Stimulated activated naive CD8-positive, alpha-beta T cell treated with anti-CD3 and anti-CD28 coated beads, Interleukin-15, amount 100 ng/mL, for 72 hours (primary cell): ENCODE measurements at regions not wholly inside any gene's neighbourhood (a gene's known extent, or its start where the extent isn't known, plus 50 kb on each side); places are given as distances from the start of the nearest gene placed in this dataset.
A peak's percentile ranks its signal among the peaks of the same experiment; 100 is the strongest.

Source experiments
- ATAC-seq: fragments of 150-1000 bp; cut with Tn5 transposase; 2 replicates; pipeline ENCODE4 v1.10.0; 2021; ENCODE audit warnings: mild to moderate bottlenecking, moderate library complexity
- DNase-seq, 2 donors: peaks; one replicate each; pipeline ENCODE4 v3.0.0; 2021 to 2022
- H3K27ac Mint-ChIP-seq, 2 donors: one replicate each; pipeline ENCODE4 v1.8.0; 2022; ENCODE audit warnings: mild to moderate bottlenecking in 2 of 2, mixed read lengths in 2 of 2, moderate library complexity in 2 of 2
- H3K27me3 Mint-ChIP-seq: one replicate; pipeline ENCODE4 v1.8.0; 2022; ENCODE audit warnings: mixed read lengths
- H3K4me1 Mint-ChIP-seq: one replicate; pipeline ENCODE4 v1.8.0; 2022; ENCODE audit warnings: mild to moderate bottlenecking, mixed read lengths
- H3K4me3 Mint-ChIP-seq, 2 donors: one replicate each; pipeline ENCODE4 v1.8.0; 2022; ENCODE audit warnings: mild to moderate bottlenecking in 2 of 2, mixed read lengths in 2 of 2, moderate library complexity in 1 of 2
- H3K9me3 Mint-ChIP-seq, 2 donors: one replicate each; pipeline ENCODE4 v1.8.0; 2022; ENCODE audit warnings: mixed read lengths in 2 of 2

DNA sequence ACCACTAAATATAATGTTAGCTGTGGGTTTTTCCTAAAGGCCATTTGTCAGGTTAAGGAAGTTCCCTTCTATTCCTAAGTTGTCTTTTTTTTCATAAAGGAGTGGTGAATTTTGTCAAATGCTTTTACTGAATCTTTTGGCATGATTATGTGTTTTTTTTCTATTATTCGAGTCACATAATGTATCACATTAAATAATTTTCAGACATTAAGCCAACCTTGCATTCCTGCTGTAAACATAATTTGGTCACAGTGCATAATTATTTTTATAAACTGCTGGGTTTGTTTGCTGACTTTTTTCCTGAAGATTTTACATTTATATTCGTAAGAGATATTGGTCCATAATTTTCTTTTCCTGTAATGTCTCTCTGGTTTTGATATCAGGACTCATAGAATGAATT is 101.8 kb upstream of the SPRED1 start:
- no peak for ATAC-seq
- H3K27ac Mint-ChIP-seq = no peak overlapping the region
- peaks cover 14 to 15% of the 10 kb centered on the region in 2 donors for H3K9me3 Mint-ChIP-seq
- DNase-seq = no peak
- no peaks in the 10 kb centered on the region for H3K4me1 Mint-ChIP-seq
- no peaks in the 10 kb centered on the region for H3K27me3 Mint-ChIP-seq
- H3K4me3 Mint-ChIP-seq = no peak overlapping the region

DNA sequence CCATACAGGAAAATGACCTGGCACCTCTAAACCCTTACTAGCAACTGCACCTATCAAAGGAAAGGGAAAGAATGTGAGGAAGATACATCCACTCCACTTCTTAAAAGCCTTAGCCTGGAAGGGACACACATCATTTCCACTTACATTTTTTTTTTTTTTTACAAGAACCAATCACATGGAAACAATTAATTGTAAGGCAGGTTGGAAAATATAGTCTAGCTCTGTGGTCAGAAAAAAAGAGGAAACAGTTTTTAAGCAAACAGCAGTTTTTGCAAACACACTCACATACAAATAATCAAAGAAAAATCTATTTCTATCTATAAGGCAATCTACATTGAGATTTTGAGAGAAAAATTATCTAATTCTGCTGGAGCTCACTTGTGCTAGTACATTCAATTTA is 98.9 kb upstream of the SPRED1 start:
- Mint-ChIP-seq H3K4me3 (no peak overlapping the region), H3K27me3 (no peaks in the 10 kb centered on the region), H3K9me3 (peaks cover 15 to 20% of the 10 kb centered on the region in 2 donors), H3K4me1 (no peaks in the 10 kb centered on the region), H3K27ac (no peak overlapping the region)
- ATAC-seq = no peak
- no peak for DNase-seq

DNA sequence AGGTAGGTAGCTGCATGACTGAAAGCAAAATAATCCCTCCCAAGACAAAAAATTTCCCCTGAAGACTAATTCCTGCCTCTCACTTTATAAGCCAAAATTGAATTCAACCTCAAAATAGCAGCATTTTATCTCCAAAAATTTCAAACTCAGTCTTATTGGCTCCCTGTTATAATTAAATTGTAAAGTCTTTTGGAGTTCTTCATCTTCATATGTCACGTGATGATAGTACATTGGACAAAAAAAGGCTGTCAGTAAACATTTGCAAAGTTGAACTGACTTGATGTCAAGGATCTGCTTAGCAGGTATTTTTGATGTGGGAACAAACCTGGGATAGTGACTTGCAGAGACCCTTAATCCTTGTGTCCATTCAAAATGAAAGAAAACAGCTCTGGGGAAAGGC is 98.4 kb upstream of the SPRED1 start:
- no peak overlapping the region for H3K27ac Mint-ChIP-seq
- H3K4me3 Mint-ChIP-seq = no peak overlapping the region
- DNase-seq = no peak
- no peak for ATAC-seq
- H3K4me1 Mint-ChIP-seq = no peaks in the 10 kb centered on the region
- peaks cover 15 to 20% of the 10 kb centered on the region in 2 donors for H3K9me3 Mint-ChIP-seq
- H3K27me3 Mint-ChIP-seq = no peaks in the 10 kb centered on the region

DNA sequence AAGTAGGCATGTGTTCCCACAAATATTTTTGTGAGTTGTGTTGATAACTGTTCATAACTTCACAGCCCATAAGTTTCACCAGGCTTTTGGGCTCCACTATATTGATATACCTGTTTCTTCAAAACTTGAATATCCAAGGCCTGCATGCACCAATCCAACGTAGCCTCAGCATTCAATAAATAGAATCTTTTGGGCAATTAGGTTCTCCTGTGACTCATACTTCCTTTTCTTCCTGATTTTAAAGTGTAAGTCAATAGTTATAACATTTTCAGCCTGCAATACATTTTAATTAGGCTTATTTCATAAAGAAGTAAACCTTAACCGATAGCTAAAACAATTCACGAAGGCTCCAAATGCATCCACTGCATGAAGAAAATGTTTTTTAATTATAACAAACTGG is 97.8 kb upstream of the SPRED1 start:
- DNase-seq (no peak), ATAC-seq (no peak)
- Mint-ChIP-seq H3K9me3 (peaks cover 10 to 16% of the 10 kb centered on the region in 2 donors), H3K4me3 (no peak overlapping the region), H3K4me1 (no peaks in the 10 kb centered on the region), H3K27ac (no peak overlapping the region), H3K27me3 (no peaks in the 10 kb centered on the region)

DNA sequence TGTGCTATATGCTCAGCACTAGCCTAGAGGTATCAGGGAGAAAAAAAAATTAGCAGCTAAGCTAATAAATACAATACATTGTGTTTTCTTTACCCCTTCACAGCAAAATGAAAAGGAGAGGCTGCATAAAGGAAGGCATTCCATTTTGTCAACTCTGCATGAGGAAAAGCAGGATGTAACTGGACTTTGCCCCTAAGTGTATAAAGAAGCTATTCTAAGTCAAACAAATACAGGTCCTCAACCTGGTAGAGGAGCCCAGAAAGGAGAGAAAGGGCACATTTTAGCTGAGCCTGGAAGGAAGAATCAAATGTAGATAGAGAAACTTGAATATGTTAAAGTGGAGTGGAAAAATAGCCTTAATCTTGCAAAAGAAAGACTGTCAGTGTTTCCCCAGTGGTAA is 89.0 kb upstream of the SPRED1 start:
- Mint-ChIP-seq H3K4me1 (no peaks in the 10 kb centered on the region), H3K27me3 (peaks cover 33% of the 10 kb centered on the region), H3K9me3 (no peaks in the 10 kb centered on the region), H3K4me3 (no peak overlapping the region), H3K27ac (peak overlapping the region in 1 of 2 donors; percentile 50)
- DNase-seq (no peak), ATAC-seq (no peak)

DNA sequence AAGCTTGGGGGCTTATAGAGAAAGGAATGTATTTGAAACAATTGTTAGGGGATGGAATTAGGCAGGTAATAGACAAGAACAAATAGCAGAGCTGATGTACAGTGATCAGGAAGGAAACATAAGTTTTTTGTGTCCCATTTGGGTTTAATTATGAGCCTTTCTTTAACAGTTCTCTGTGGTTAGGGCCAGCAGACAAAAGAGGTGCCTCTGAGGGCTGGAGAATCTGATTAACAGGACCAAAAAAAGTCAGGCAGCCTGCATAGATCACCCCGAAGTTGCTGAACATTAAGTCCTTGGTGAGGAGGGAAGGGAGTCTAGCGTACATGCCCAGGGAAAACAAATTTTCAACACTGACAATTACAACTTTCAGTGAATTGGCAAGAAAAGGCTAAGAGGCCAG is 88.6 kb upstream of the SPRED1 start:
- no peak overlapping the region for H3K4me3 Mint-ChIP-seq
- ATAC-seq = no peak
- H3K4me1 Mint-ChIP-seq = no peaks in the 10 kb centered on the region
- no peak overlapping the region for H3K27ac Mint-ChIP-seq
- H3K27me3 Mint-ChIP-seq = peaks cover 33% of the 10 kb centered on the region
- no peak for DNase-seq
- no peaks in the 10 kb centered on the region for H3K9me3 Mint-ChIP-seq

DNA sequence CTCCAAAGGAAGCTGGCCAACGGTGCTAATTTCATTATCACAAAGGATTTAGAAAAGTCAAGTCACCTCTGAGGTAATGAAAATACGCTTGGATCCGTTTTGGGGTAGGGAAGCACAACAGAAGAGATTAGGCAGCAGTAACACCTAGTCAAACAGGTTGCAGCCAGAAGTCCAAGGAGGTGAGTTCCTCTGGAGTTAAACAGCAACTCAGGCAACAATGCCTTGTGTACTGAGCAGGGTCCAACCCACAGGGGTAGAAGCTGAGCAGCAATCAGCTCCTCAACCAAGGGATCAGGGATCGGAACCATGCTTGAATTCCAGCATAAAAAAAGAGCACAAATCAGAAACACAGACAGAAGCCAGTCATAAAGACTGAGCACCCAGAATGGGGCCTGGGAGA is 88.1 kb upstream of the SPRED1 start:
- Mint-ChIP-seq H3K27me3 (peaks cover 33% of the 10 kb centered on the region), H3K4me3 (no peak overlapping the region), H3K27ac (no peak overlapping the region), H3K4me1 (no peaks in the 10 kb centered on the region), H3K9me3 (no peaks in the 10 kb centered on the region)
- no peak for DNase-seq
- no peak for ATAC-seq

DNA sequence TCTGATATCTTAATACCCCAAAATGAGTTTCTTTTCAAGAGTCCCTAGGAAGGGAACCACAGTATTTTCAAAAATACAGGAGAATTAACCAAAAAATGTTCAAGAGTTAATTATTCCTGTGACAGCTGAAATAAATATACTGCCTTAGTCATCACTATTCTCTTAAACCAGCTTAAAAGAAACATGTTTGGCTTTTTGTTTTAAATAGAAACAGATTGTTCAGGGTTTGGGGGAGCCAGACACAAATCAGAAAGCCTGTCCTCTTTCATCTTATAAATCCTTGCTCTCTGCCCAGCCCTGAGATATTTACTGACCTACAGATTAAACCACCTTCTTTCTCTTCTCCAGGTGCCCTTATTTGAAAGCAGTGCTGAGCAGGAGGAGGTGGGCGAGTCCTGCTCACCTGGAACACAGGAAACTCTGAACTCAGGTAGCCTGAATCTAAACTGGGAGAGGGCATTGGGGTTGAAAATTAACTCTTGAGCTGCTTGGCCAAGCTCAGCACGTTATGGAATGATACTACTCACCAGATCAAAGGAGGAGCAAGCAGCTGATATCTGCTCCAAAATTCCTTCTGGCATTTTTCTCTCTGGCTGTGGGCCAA is 84.1 kb upstream of the SPRED1 start:
- Mint-ChIP-seq H3K4me1 (no peaks in the 10 kb centered on the region), H3K4me3 (no peak overlapping the region), H3K9me3 (no peaks in the 10 kb centered on the region), H3K27ac (no peak overlapping the region), H3K27me3 (peaks cover 30% of the 10 kb centered on the region)
- DNase-seq (no peak), ATAC-seq (no peak)

DNA sequence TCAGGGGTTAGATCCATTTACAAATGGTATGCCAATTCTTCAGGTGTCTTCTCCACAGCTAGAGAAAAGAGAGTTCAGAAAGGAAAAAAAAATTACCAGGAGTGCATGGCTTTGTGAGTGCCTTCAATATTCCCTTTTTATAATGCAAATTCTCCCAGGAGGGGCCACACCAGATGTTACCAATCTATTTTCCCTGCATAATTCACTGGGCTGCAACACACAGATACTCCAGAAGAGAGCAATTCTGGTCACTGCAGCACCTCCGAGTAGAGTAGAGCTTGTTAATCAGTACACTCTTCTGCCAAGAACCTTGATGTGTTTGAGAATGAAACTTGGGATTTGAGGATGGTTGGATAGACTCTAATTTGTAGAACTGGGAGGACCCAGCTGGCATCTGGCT is 80.7 kb upstream of the SPRED1 start:
- Mint-ChIP-seq H3K4me3 (no peak overlapping the region), H3K9me3 (no peaks in the 10 kb centered on the region), H3K27ac (no peak overlapping the region), H3K27me3 (peaks cover 38% of the 10 kb centered on the region), H3K4me1 (no peaks in the 10 kb centered on the region)
- ATAC-seq = no peak
- DNase-seq = no peak

- ATAC-seq (no peak), DNase-seq (no peak)
- H3K27me3 Mint-ChIP-seq = peaks cover 43% of the 10 kb centered on the region
- no peak overlapping the region for H3K4me3 Mint-ChIP-seq
- no peaks in the 10 kb centered on the region for H3K4me1 Mint-ChIP-seq
- H3K9me3 Mint-ChIP-seq = no peaks in the 10 kb centered on the region
- H3K27ac Mint-ChIP-seq = no peak overlapping the region
Observed at GRCh38 chr15:38174691-38175090, 77.9 kb upstream of the SPRED1 start.

- Mint-ChIP-seq H3K4me1 (no peaks in the 10 kb centered on the region), H3K4me3 (no peak overlapping the region), H3K27ac (no peak overlapping the region), H3K9me3 (no peaks in the 10 kb centered on the region), H3K27me3 (peaks cover 48% of the 10 kb centered on the region)
- DNase-seq (no peak), ATAC-seq (no peak)
Observed at GRCh38 chr15:38176155-38176554, 76.5 kb upstream of the SPRED1 start.

DNA sequence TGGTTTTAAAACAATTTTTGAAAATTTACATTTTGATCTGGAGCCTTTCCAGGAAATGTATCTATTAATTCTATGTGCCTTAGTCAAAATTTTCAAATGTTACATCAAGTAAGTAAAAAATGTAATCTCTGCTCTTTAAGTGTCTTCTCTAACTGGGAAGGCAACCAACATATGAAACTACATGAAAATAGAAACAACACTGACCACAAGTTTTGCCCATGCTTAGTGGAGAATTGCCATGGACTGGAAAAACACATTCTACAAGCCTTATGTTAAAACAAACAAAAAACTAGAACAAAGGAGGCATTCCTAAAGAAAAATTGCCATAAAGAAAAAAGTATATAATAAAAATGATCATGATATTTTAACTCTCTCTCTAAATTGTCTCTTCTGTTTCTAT is 75.9 kb upstream of the SPRED1 start:
- no peak overlapping the region for H3K4me3 Mint-ChIP-seq
- ATAC-seq = no peak
- no peaks in the 10 kb centered on the region for H3K4me1 Mint-ChIP-seq

DNA sequence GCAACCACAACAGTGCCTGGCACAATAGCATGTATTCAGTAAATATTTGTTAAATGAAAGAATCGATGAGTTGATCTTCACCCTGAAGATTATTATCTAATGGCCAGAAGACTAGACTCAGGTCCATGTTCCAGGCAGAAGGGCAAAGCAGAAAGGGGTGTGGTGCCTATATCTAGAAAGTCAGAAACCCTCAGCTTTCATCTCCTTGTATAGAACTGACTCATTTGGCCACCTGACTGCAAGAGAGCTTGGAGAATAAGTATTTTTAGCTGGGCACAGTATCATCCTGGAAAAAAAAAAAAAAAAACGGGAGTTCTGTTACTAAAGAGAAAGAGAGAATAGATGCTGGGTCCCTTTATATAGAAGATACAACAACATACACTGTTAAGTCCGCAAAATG is 69.7 kb upstream of the SPRED1 start:
- H3K4me3 Mint-ChIP-seq = no peak overlapping the region
- peaks cover 41% of the 10 kb centered on the region for H3K27me3 Mint-ChIP-seq
- ATAC-seq (no peak), DNase-seq (no peak)
- H3K27ac Mint-ChIP-seq = no peak overlapping the region
- H3K4me1 Mint-ChIP-seq = no peaks in the 10 kb centered on the region
- no peaks in the 10 kb centered on the region for H3K9me3 Mint-ChIP-seq

More for the DNA sequence above, 75.9 kb upstream of the SPRED1 start:
- no peak for DNase-seq
- H3K9me3 Mint-ChIP-seq = no peaks in the 10 kb centered on the region
- no peak overlapping the region for H3K27ac Mint-ChIP-seq
- peaks cover 51% of the 10 kb centered on the region for H3K27me3 Mint-ChIP-seq

GRCh38 chr15:38186507-38186906 is 66.1 kb upstream of the SPRED1 start:
- Mint-ChIP-seq H3K9me3 (no peaks in the 10 kb centered on the region), H3K4me1 (no peaks in the 10 kb centered on the region), H3K4me3 (no peak overlapping the region), H3K27me3 (peaks cover 28% of the 10 kb centered on the region), H3K27ac (no peak overlapping the region)
- ATAC-seq (no peak), DNase-seq (no peak)

DNA sequence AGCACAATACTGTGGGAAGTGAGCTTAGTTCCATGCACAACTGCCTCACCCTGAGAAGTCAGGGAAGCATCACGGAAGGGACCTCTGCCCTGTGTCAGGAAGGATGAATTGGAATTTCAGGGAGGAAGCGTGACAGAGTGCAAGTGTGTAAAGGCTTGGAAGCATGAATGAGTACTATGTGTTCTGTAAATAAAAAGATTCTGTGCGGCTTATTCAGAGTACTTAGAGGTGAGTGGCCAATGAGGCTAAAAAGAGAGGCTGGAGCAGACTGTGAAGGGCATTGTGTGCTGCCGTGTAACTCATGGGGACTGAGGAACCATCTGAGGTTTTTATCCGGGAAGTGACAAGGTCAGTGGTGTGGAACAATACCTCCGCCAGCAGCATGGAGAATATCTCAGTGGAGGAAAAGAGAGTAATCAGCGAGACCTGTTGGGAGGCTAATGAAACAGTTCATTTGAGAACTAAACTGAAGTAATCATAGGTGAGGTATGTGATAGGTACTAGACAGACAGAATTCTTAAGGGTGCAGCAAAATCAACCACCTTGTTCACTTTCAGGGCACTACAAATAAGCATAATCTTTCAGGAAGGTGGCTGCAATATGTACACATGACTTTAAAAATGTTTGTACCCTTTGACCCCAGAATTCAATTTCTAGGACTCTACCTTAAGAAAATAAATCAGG is 64.9 kb upstream of the SPRED1 start:
- Mint-ChIP-seq H3K4me3 (no peak overlapping the region), H3K27me3 (peaks cover 26% of the 10 kb centered on the region), H3K27ac (no peak overlapping the region), H3K9me3 (no peaks in the 10 kb centered on the region), H3K4me1 (no peaks in the 10 kb centered on the region)
- DNase-seq = no peak
- ATAC-seq = no peak

DNA sequence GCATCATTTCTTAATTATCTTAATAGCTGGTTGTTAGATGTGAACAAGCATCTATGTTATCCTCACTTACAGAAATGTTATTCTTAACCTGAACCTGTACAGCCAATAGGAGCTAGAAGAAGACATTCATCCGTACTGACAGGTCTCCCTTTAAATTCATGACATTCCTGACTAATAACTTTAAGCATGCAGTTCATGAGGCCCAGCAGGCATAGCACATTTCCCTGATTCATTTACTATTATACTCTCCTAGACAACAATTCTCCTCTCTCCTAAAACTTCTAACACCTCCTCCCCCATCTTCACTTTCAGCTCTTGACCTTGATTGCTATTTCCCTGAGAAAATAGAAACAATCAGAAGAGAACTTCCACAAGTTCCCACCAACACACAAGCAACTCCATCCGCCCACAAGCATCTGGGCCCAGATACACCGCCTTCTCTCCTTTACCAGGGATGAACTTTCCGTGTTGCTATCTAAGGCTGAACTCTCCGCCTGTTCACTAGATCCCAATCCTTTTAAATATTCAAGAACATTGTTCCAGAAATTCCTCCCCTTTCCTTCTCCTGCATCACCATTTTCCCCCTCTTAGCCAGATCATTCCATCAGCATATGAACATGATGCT is 62.9 kb upstream of the SPRED1 start:
- Mint-ChIP-seq H3K27me3 (peaks cover 22% of the 10 kb centered on the region), H3K4me3 (no peak overlapping the region), H3K27ac (no peak overlapping the region), H3K9me3 (no peaks in the 10 kb centered on the region), H3K4me1 (no peaks in the 10 kb centered on the region)
- ATAC-seq (no peak), DNase-seq (no peak)
